Fibroblast of lung (primary cell): ENCODE measurements at regions not wholly inside any gene's neighbourhood (a gene's known extent, or its start where the extent isn't known, plus 50 kb on each side); places are given as distances from the start of the nearest gene placed in this dataset.

Experiments used
- EZH2 ChIP-seq: IDR thresholded peaks from 2 replicates; pipeline ENCODE4 v1.5.1; 2012; ENCODE audit warnings: low read length, control low read depth, mild to moderate bottlenecking; ENCODE audit errors: missing control alignments
- TF ChIP-seq, protein P1 (sequence below), 2 donors: IDR thresholded peaks in 1 of 2; conservative IDR thresholded peaks in 1 of 2; 1 replicate in 1 of 2; 2 replicates in 1 of 2; pipeline ENCODE4 v1.5.1; 2011 to 2012; ENCODE audit warnings: low read length in 2 of 2, control low read depth in 1 of 2, inconsistent platforms in 1 of 2, low read depth in 1 of 2, mild to moderate bottlenecking in 1 of 2

DNA sequence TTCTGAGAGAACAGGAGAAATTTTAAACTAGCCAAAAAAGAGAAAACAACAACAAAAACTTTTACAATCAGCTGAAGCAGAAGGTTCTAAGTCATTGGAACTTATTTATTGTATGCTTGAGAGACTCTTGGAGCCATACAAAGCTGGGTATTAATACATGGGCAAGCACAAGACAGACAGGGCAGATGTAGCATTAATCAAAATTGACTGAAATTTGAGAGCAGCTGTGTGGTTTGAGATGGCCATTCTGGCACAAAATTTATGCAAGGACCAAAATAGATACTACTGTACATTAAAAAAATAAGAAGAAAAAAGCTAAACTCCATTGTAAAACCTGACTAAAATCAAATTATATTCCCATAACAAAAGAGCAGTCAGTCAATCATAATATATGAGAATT is 892.5 kb downstream of the PLA2G4A start:
- TF ChIP-seq, protein P1, sequence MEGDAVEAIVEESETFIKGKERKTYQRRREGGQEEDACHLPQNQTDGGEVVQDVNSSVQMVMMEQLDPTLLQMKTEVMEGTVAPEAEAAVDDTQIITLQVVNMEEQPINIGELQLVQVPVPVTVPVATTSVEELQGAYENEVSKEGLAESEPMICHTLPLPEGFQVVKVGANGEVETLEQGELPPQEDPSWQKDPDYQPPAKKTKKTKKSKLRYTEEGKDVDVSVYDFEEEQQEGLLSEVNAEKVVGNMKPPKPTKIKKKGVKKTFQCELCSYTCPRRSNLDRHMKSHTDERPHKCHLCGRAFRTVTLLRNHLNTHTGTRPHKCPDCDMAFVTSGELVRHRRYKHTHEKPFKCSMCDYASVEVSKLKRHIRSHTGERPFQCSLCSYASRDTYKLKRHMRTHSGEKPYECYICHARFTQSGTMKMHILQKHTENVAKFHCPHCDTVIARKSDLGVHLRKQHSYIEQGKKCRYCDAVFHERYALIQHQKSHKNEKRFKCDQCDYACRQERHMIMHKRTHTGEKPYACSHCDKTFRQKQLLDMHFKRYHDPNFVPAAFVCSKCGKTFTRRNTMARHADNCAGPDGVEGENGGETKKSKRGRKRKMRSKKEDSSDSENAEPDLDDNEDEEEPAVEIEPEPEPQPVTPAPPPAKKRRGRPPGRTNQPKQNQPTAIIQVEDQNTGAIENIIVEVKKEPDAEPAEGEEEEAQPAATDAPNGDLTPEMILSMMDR (conservative IDR thresholded peaks at IDR 0.05 in 1 of 2, IDR thresholded peaks at IDR 0.05 in 1 of 2; ENCODE audit: low read depth in 1 of 2, low read length in 2 of 2), result no peak
- TF ChIP-seq EZH2, result no peak
